MM.1S (cell line): ENCODE measurements at regions not wholly inside any gene's neighbourhood (a gene's known extent, or its start where the extent isn't known, plus 50 kb on each side); places are given as distances from the start of the nearest gene placed in this dataset.

ENCODE experiments used
- DNase-seq: peaks from one replicate; pipeline ENCODE4 v3.0.0-alpha.2; 2015
- H2AFZ ChIP-seq: fragments of 300-600 bp; sonication (generic); 2 replicates; pipeline ENCODE4 v1.6.0; 2016; ENCODE audit warnings: antibody characterized with exemption, low read length
- H3F3A ChIP-seq: fragments of 300-600 bp; sonication (generic); 2 replicates; pipeline ENCODE4 v1.6.1; 2016; ENCODE audit warnings: mild to moderate bottlenecking, antibody characterized with exemption, low read length, moderate library complexity, mixed read lengths; ENCODE audit not compliant: insufficient read depth
- H3K27ac ChIP-seq: fragments of 300-600 bp; sonication (generic); 2 replicates; pipeline ENCODE4 v1.5.1; 2016; ENCODE audit warnings: mild to moderate bottlenecking, low read length
- H3K27me3 ChIP-seq: fragments of 300-600 bp; sonication (generic); replicated peaks from 2 replicates; pipeline ENCODE4 v1.6.0; 2016; ENCODE audit warnings: low read length; ENCODE audit not compliant: insufficient read depth
- H3K36me3 ChIP-seq: fragments of 300-600 bp; sonication (generic); replicated peaks from 2 replicates; pipeline ENCODE4 v1.6.1; 2016; ENCODE audit warnings: mild to moderate bottlenecking, low read length, mixed read lengths; ENCODE audit not compliant: insufficient read depth
- H3K4me1 ChIP-seq: fragments of 300-600 bp; sonication (generic); 2 replicates; pipeline ENCODE4 v1.6.1; 2016; ENCODE audit warnings: low read length, mixed read lengths
- H3K4me2 ChIP-seq: fragments of 300-600 bp; sonication (generic); 2 replicates; pipeline ENCODE4 v1.6.0; 2016; ENCODE audit warnings: low read depth, low read length
- H3K4me3 ChIP-seq: fragments of 300-600 bp; sonication (generic); 2 replicates; pipeline ENCODE4 v1.5.1; 2016; ENCODE audit warnings: low read length, mixed read lengths
- H3K79me2 ChIP-seq: fragments of 300-600 bp; sonication (generic); 2 replicates; pipeline ENCODE4 v1.6.1; 2016; ENCODE audit warnings: mixed run types, low read length, mixed read lengths
- H3K9ac ChIP-seq: fragments of 300-600 bp; sonication (generic); 2 replicates; pipeline ENCODE4 v1.6.1; 2016; ENCODE audit warnings: low read length, mixed read lengths
- H3K9me2 ChIP-seq: fragments of 300-600 bp; sonication (generic); replicated peaks from 2 replicates; pipeline ENCODE4 v1.6.1; 2016; ENCODE audit warnings: mild to moderate bottlenecking, low read length, mixed read lengths; ENCODE audit not compliant: insufficient read depth
- H3K9me3 ChIP-seq: fragments of 300-600 bp; sonication (generic); replicated peaks from 2 replicates; pipeline ENCODE4 v1.6.1; 2016; ENCODE audit warnings: mild to moderate bottlenecking, low read length, mixed read lengths; ENCODE audit not compliant: insufficient read depth
- H4K20me1 ChIP-seq: fragments of 300-600 bp; sonication (generic); 2 replicates; pipeline ENCODE4 v1.6.1; 2016; ENCODE audit warnings: mild to moderate bottlenecking, low read length, moderate library complexity, mixed read lengths; ENCODE audit not compliant: insufficient read depth
- EZH2 ChIP-seq: fragments of 300-600 bp; sonication (generic); optimal IDR thresholded peaks from 2 replicates; pipeline ENCODE3; 2017; ENCODE audit warnings: low read depth, mild to moderate bottlenecking, antibody characterized with exemption, low read length, mixed read lengths
- EZH2phosphoT487 ChIP-seq: fragments of 300-600 bp; sonication (generic); IDR thresholded peaks from 2 replicates; pipeline ENCODE4 v1.6.1; 2018; ENCODE audit warnings: antibody characterized with exemption, low read length
- TF ChIP-seq, protein P1 (sequence below): fragments of 300-600 bp; sonication (generic); IDR thresholded peaks from 2 replicates; pipeline ENCODE4 v1.5.1; 2016; ENCODE audit warnings: antibody characterized with exemption, low read length, mixed read lengths

DNA sequence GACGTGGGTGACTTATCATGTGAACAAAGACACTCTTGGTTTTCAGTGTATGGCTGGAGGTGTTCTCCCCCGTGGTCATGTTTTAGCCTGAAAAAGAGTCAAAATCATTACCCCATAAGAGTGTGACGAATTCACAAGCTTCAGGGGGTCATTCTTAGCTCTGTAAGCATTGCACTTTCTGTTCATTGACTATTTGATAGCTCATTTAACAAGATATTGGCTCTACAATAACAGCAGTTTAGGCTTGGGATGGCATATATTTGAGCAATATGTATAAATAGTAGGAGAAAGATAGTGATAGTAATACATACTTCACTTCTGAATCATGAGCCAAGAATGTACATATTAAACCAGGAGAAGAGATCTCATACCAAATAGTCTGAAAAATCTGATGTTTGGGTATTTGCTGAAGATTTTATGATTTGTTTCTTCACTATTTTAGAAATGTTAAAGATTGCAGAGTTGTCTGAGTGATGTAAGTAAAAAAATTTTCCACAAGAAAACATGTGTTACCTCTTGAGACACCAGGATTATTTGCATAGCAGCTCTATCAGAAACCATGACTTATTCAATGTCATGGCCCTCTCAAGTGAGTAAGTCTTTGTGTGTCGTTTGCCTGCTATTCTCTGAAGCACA is 996.0 kb downstream of the OTOL1 start:
- no peaks in the 10 kb centered on the region for H3K9me2 ChIP-seq
- no peaks in the 10 kb centered on the region for H3K27me3 ChIP-seq
- no peaks in the 10 kb centered on the region for H4K20me1 ChIP-seq
- no peak overlapping the region for H3K4me3 ChIP-seq
- H3K9ac ChIP-seq, result no peak overlapping the region
- no peaks in the 10 kb centered on the region for H3K79me2 ChIP-seq
- H2AFZ ChIP-seq, result no peak overlapping the region
- no peak for TF ChIP-seq EZH2
- no peak for TF ChIP-seq EZH2phosphoT487
- TF ChIP-seq, protein P1, sequence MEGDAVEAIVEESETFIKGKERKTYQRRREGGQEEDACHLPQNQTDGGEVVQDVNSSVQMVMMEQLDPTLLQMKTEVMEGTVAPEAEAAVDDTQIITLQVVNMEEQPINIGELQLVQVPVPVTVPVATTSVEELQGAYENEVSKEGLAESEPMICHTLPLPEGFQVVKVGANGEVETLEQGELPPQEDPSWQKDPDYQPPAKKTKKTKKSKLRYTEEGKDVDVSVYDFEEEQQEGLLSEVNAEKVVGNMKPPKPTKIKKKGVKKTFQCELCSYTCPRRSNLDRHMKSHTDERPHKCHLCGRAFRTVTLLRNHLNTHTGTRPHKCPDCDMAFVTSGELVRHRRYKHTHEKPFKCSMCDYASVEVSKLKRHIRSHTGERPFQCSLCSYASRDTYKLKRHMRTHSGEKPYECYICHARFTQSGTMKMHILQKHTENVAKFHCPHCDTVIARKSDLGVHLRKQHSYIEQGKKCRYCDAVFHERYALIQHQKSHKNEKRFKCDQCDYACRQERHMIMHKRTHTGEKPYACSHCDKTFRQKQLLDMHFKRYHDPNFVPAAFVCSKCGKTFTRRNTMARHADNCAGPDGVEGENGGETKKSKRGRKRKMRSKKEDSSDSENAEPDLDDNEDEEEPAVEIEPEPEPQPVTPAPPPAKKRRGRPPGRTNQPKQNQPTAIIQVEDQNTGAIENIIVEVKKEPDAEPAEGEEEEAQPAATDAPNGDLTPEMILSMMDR, result no peak
- H3F3A ChIP-seq, result no peaks in the 10 kb centered on the region
- no peak for DNase-seq
- H3K9me3 ChIP-seq, result no peaks in the 10 kb centered on the region
- no peak overlapping the region for H3K27ac ChIP-seq
- H3K4me2 ChIP-seq, result no peak overlapping the region
- H3K36me3 ChIP-seq, result no peaks in the 10 kb centered on the region
- no peaks in the 10 kb centered on the region for H3K4me1 ChIP-seq

GRCh38 chr3:162498626-162499025 is 1002.0 kb downstream of the OTOL1 start:
- Histone ChIP-seq H3K9me3 (no peaks in the 10 kb centered on the region), H3K27ac (no peak overlapping the region), H3K4me3 (no peak overlapping the region), H2AFZ (no peak overlapping the region), H3F3A (no peaks in the 10 kb centered on the region), H3K36me3 (no peaks in the 10 kb centered on the region), H4K20me1 (no peaks in the 10 kb centered on the region), H3K27me3 (no peaks in the 10 kb centered on the region), H3K4me2 (no peak overlapping the region), H3K9me2 (no peaks in the 10 kb centered on the region), H3K4me1 (no peaks in the 10 kb centered on the region), H3K9ac (no peak overlapping the region), H3K79me2 (no peaks in the 10 kb centered on the region)
- no peak for TF ChIP-seq EZH2
- TF ChIP-seq, protein P1, result no peak
- TF ChIP-seq EZH2phosphoT487, result no peak
- DNase-seq, result no peak

- no peaks in the 10 kb centered on the region for H3K36me3 ChIP-seq
- TF ChIP-seq, protein P1, result no peak
- no peak for TF ChIP-seq EZH2phosphoT487
- H3F3A ChIP-seq, result no peaks in the 10 kb centered on the region
- no peaks in the 10 kb centered on the region for H3K4me1 ChIP-seq
- no peak overlapping the region for H3K4me2 ChIP-seq
- no peak overlapping the region for H3K27ac ChIP-seq
- no peak for DNase-seq
- no peak overlapping the region for H3K4me3 ChIP-seq
- no peaks in the 10 kb centered on the region for H3K27me3 ChIP-seq
- H3K9me2 ChIP-seq, result no peaks in the 10 kb centered on the region
- H3K79me2 ChIP-seq, result no peaks in the 10 kb centered on the region
- no peaks in the 10 kb centered on the region for H3K9me3 ChIP-seq
- H3K9ac ChIP-seq, result no peak overlapping the region
- no peak overlapping the region for H2AFZ ChIP-seq
- H4K20me1 ChIP-seq, result no peaks in the 10 kb centered on the region
Measured at GRCh38 chr3:162507397-162507796, 1010.8 kb downstream of the OTOL1 start.
